DMS153 treated with DMSO at 0.1 percent for 48 hours (cell line): ENCODE measurements at regions not wholly inside any gene's neighbourhood (a gene's known extent, or its start where the extent isn't known, plus 50 kb on each side); places are given as distances from the start of the nearest gene placed in this dataset.
"Not testable (repeated sequence)": the region's sequence is repeated elsewhere in the genome, so short reads cannot be mapped to it uniquely, and the experiment has no call there.

ENCODE experiments used
- DNase-seq: peaks from one replicate; lab custom pipeline; 2025; ENCODE audit not compliant: unreplicated experiment; lab: John Stamatoyannopoulos, UW

DNA sequence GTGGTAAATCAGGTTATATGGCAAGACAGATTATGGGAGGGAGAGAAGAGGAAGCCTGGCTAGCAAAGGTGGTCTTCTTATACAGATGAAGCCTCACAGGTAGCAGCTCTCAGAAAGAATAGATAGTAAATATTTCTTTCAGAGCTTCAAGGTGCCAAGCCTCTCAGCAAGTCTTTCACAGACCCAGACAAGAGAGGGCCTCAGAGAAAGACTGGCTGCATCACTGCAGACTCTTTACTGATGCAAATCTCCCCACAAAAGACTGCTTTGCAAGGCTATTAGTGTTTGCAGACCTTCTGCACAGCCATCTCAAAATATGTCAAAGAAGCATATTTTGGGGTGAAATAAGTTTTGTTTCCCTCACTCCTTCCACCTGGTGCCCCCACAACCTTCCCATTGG is 372.4 kb upstream of the RND3 start:
- no peak for DNase-seq

DNA sequence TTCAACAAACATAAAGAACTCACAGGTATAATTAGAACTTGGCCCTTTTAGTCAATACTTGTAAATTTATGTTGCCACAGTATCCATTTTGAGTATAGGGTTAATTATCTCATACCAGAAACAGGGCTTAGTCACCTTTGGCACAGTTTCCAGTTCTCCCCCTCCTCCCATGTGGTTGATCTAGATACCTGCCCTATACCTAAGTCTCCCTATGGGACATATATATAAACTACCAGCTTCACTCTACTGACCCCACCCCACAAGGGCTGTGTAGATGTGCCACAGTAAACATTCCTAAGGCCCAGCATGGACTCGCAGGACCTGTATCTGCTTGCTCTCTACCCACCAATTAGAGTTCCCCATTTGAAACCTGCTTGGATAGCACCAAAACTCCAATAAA is 371.7 kb upstream of the RND3 start:
- no peak for DNase-seq

DNA sequence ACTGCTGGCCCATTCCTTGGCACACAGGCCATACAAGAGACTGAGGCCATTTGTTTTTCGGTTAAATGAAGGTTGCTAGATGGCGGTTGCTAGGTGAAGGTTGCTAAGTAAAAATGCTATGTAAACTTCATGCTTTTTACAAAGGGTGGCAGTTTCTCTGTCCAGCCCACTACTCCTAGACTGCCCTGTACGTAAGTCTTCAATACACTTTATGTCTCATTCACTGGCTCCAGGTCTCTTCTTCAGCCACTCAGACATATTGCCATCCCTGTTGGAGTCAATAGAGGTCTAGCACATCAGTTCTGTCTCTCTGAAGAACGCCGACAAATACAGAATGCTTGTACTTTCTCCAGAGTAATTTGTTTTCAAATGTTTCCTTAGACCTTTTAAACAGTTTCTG is 370.9 kb upstream of the RND3 start:
- DNase-seq: no peak

DNA sequence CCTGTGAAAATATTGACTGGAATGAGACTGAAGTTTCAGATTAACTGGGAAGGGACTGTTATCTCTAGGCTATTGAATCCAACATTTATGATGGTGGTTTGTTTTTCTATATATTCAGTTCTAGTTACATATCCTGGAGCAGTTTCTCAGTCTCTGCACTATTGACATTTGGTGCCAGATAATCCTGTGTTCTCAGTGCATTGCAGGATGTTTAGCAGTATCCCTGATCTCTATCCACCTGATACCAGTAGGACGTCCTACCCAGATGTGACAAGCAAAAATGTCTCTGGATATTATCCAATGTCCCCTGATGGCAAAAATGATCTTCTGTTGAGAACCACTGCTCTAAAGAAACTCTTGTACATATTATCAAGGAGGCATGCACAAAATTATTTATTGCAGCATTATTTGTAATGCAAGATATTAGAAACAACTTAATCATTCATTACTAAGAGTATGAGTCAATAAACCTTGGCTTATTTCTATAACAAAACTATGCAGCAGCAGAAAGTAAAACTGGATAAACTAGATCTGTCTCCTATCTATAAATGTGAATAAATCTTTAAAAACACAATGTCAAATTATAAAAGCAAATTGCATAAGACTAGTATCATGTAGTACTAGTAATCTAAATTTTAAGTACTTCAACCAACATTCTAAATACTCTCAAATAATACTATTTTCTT is 369.3 kb upstream of the RND3 start:
- no peak for DNase-seq

GRCh38 chr2:150853263-150853662 is 365.8 kb upstream of the RND3 start:
- DNase-seq: no peak

DNA sequence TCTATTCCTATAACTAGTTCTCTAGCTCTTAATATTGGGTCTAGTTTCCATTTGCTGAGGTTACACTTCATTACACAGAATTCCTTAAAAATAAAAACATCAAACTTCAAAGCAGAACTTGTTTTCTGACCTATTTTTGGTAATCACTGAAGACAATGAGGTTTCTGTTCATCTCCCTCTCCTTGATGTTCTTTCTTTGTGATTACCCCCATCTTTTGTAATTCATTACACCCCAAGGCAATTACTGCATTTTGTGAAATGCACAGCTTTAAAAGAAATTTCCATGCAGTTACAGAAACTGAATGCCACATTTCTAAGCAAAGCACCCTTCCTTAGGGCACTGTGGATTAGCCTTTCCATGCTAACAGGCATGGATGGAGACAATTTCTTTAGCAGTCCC is 363.2 kb upstream of the RND3 start:
- DNase-seq: no peak

DNA sequence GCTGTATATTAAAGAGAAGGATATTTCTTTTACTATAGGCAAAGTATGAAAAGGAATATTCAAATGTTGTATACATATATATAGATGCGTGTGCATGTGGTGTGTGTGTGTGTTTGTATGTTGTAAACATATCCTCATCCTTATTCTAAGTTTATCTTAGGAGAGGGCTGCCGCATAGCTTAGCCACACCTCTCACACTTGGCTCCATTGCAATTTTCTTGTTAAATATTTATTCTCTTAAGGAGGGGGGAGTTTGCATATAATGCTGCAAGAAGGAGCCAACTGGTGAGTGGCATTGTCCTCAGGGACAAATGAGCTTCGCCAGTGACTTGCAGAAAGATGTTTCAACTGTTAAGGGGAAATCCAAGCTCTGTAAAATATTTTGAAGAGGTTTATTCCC is 360.1 kb upstream of the RND3 start:
- DNase-seq: no peak

- DNase-seq: no peak
These were observed 359.2 kb upstream of the RND3 start for GRCh38 chr2:150846691-150847090.

DNA sequence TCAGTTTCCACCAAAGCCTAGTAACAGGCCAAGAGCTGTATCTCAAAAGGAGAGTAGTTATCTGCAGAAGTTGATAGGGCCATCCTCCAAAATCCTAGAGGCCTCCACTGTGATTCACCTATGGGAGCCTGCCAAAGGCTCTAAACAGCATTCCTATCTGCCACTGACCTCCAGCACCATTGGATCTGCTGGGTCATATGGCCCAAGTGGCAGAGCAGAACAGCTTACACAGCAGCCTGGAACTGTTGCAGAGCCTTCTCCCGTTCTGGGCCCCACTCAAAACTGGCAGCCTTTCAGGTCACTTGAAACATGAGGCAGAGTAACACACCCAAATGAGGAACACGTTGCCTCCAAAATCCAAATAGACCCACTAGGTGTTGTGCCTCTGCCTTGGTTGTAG is 345.2 kb upstream of the RND3 start:
- no peak for DNase-seq

- DNase-seq: no peak
These were observed 336.7 kb upstream of the RND3 start for GRCh38 chr2:150824118-150824517.

GRCh38 chr2:150817422-150817821 is 330.0 kb upstream of the RND3 start:
- DNase-seq: no peak

DNA sequence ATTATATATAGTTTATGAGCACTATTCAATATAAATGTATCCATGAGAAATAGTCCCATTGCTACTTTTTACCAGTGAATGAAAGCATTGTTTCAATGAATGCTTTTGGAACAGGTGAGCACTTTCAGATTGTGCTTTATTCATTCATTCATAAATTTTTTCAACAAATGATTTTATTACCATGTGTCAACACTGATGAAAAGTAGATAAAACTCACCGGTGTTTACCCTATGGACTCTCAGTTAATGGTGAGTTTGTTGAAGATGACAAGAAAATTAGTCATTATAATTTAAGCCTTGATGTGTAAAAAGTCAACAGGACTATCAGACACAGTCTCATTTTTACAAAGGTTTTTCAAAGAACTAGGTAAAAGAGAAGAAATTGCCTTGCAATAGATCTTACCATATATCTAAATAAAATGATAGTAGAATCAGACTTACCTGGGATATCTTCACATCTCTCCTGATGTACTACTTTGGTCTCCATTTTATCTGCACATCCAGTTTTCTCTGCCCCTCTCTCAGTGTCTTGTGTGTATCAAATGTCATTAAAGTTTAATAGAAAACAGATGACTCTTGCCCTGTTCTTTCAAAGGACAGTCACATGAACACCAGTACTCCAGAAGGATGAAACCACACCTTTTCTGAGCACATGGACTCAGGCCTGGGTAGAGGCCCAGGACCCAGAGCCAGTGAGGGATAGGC is 325.3 kb upstream of the RND3 start:
- DNase-seq: no peak

GRCh38 chr2:150812066-150812465 is 324.6 kb upstream of the RND3 start:
- DNase-seq: no peak

- DNase-seq: no peak
These were observed 323.9 kb upstream of the RND3 start for GRCh38 chr2:150811259-150811855.

DNA sequence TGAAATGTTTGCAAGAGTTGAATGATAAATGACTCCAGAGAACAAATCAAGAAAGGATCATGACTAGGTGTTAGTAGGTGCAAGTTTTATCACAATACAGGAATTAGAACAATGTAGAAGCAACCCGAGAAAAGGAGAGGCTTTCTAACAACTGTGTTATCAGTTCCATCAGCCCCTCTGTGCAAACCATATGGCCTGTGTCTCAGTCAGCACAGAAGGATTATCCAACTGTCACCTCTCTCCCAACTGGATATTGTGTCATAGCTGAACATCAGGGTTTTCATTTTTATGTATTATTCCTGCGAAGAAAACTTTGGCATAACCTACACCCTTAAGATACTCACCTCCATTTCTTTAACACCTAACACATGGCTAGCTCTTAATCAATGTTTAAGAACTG is 321.6 kb upstream of the RND3 start:
- DNase-seq: no peak

GRCh38 chr2:150806336-150806735 is 318.9 kb upstream of the RND3 start:
- no peak for DNase-seq

DNA sequence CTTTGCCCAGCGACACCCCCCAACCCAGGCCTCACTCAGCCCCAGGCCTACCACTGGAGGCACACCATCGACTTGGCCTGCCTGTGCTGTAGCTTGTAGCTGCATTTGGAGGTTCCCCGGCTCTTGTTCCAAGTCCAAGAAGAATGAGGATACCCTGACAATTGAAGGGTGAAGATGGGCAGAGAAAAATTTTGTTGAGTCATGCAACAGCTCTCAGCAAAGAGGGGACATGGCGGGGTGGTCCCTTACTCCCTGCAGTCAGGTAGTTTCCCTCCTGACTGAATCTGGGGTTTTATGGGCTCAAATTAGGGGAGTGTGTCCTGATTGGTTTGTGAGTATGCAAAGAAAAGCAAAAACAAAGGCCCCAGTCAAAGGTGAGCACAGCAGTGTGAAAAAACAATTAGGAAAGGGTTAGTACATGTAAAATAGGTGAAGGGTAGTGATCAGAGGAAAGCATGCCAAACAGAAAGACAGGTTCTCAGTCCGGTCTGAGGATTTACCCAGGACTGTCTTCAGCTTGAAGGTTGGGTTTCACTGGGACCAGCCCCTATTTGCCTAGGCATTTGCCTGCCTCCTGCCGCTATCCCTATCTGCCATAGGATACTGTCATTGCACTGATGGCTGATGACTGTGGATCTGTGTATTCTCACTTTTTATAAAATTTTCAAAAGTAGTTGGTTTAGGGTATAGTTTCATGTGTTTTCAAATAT is 316.4 kb upstream of the RND3 start:
- DNase-seq: no peak

GRCh38 chr2:150802635-150803034 is 315.2 kb upstream of the RND3 start:
- no peak for DNase-seq

- not testable (repeated sequence) for DNase-seq
These were observed 308.8 kb upstream of the RND3 start for GRCh38 chr2:150796236-150796635.

DNA sequence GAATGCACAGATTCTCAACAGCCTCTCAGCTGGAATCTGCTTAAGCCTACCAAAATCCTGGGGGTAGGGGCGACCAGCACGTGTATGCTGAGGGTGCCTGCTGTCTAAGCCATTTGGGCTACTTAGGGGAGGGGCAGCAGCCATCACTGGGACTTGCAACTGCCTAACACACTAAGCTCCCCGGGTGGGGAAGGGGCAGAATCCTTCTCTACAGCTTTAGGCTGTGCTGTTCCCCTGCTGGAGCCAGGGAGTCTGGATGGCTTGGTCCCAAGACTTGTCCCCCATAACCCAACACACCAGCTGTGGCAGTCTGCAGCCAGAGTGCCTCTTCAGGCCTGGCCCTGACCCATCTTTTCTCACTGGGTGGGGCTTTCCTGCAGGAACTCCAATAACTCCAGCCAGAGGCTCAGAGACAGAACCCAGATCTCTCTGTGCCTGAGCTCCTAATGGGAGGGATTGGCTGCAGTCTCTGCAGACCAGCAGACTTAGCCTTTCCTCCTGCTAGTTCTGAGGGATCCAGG is 305.4 kb upstream of the RND3 start:
- no peak for DNase-seq

- no peak for DNase-seq
These were observed 304.1 kb upstream of the RND3 start for GRCh38 chr2:150791567-150791966.
